KG1 (cell line): ENCODE measurements at regions not wholly inside any gene's neighbourhood (a gene's known extent, or its start where the extent isn't known, plus 50 kb on each side); places are given as distances from the start of the nearest gene placed in this dataset.
A peak's percentile ranks its signal among the peaks of the same experiment; 100 is the strongest.
"Not testable (repeated sequence)": the region's sequence is repeated elsewhere in the genome, so short reads cannot be mapped to it uniquely, and the experiment has no call there.

Source experiments
- DNase-seq: peaks from one replicate; lab custom pipeline; 2025; lab: John Stamatoyannopoulos, UW

DNA sequence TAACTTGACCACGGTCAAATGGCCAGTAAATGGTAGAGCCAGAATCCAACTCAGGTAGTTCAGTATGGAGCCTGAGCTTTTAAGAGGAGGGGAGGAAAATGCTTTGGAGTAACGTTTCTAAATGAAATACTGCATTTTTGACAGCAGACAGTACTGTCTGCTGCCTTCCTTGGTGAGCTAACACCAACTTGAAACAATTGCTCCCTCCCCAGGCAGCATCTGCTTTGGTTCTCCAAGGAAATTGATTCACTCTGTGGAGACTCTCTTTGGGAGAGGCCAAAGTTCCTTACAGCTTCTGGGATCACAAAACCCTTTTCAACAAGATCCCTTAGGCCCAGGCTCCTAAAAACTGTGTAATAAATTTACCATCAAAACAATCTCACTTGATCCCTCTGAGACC is 75.2 kb upstream of the SSBP2 start:
- DNase-seq: no peak

DNA sequence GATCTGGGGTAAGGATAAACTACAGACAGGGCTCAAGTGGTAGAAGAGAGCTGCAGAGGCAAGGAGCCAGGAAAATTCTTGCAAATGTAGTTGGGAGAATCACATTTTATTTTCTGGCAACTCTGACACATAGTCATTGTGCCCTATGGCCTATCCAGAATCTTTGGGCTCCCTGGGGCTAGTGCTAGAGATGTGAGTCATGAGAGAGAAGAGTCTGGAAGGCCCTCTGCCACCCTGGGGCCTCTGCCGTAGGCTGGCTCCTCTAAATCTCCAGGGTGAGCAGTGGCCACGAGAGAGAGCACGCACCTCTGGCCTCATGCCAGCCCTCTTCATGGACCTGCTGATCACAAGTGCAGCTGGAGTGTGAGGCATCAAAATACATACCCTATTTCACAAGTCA is 74.3 kb upstream of the SSBP2 start:
- no peak for DNase-seq

DNA sequence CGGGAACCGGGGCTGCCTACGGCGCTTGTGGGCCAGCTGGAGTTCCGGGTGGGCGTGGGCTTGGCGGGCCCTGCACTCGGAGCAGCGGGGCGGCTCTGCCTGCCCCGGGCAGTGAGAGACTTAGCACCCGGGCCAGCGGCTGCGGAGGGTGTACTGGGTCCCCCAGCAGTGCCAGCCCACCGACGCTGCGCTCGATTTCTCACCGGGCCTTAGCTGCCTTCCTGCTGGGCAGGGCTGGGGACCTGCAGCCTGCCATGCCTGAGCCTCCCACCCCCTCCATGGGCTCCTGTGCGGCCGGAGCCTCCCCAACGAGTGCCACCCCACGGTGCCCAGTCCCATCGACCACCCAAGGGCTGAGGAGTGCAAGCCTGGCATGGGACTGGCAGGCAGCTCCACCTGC is 72.8 kb upstream of the SSBP2 start:
- DNase-seq: not testable (repeated sequence)

DNA sequence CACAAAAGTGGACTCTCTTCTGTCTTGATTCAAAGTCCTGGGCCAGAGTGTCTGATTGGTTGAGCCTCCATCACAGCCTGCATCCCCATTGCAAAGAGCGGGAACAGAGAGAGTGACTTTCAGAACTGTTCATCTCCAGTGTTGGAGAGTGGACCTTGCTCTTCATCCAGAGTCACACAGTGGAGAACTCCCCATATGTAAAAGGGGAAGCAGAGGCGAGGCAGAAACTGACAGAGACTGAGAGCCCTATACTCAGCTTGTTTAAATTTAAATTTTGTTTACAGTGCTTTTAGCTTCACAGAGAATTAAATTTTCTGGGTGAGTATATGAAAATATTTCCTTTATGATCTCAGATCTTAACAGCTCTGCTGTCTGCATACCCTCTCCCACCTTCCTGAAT is 70.0 kb upstream of the SSBP2 start:
- no peak for DNase-seq

DNA sequence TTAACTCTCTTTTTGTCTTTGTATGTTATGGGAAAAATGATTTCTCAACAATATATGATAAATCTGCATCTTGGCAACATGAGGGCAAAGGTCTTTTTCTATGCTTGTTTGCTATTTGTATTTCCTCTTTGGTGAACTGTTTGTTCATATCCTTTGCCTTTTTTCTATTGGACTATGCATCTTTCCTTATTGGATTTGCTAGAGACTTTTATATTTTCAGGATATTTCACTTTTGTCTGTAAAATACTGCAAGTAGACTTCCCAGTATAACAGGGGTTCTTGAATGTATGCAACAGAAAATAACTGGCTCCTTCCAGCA is 69.4 kb upstream of the SSBP2 start:
- DNase-seq: no peak

DNA sequence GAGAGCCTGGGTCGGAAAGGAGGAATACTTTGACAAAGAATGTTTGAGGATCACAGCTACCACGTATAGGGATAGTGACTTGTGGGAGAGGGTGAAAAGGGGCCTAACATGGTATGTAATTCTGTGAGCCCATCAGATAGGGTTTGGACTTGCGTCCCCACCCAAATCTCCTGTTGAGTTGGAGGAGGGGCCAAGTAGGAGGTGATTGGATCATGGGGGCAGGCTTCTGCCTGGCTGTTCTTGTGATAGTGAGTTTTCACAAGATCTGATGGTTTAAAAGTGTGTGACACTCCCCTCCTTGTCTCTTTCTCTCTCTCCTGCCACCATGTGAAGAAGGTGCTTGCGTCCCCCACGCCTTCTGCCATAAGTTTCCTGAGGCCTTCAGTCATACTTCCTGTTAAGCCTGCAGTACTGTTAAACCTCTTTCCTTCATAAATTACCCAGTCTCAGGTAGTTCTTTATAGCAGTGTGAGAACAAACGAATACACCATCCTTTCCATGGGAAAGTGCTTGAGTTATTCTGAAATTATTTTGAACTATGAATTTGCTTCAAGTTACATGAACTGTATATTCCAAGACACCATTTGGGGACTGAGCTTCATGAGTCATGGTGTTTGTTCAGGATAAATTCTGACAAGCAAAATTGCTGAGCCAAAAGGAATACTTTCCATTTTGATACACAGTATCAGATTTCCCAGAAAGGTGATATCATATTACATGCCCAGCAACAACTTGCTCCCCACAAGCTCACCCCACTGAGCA is 68.8 kb upstream of the SSBP2 start:
- peak; percentile 58 for DNase-seq

DNA sequence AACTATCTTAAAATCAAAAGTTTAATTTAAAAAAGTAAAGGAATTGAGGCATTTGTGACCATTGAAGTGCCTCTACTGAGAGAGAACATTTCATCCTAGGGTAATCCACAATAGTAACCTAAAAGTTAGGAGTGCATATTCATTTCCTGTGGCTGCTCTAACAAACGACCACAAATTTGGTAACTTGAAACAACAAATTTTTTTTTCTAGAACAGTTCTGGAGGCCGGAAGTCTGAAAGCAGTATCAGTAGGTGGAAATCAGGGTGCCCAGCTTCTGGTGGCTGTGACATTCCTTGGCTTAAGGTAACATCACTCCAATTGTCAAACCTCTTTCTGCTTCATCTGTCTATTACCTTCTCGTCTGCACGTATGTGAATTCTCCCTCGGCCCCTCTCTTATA is 67.1 kb upstream of the SSBP2 start:
- DNase-seq: peak; percentile 66

DNA sequence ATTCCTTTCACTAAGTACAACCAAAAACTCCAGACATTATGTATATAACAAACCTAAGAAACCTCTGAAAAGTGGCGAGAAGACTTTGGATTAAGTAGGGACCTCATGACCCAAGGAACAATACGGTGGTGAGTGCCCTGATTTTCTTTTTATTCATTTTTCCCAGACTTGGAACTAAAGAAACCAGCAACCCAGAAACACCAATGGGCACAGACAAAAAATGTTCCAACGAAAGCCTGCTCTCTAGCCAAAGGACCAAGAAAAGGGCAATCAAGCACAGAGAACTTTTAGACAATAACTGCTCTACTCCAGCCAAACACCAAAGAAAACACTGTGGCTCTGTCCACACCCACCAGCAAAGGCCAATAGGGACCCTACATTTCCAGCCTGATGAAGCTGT is 66.2 kb upstream of the SSBP2 start:
- no peak for DNase-seq

DNA sequence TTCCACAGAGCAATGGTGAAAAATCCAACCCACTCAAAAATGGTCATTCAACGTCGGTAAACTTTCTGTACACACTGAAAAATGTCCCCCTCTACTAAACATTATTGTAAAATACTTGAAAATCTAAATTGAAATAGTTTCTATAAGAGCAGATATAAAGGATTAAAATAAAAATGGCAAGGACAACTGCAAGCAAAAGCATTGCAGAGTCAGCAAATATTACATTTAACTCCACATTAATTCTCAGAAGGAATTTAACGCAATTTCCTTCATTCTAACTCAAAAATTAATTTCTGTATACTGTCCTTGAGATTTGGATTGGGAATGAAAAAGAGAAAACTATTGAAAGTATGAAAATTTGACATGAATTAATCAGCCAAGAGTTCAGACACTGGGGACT is 64.4 kb upstream of the SSBP2 start:
- no peak for DNase-seq

DNA sequence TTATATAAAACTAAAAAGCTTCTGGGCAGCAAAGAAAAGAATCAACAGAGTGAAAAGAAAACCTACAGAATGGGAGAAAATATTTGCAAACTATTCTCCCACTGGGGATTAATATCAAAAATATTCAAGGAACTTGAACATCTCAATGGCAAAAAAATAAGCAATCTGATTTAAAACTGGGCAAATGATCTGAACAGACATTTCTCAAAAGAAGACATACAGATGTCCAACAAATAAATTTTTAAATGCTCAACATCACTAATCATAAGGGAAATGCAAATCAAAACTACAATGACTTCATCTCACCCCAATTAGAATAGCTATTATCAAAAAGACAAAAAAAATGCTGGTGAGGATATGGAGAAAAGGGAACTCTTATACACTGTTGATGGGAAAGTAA is 57.2 kb upstream of the SSBP2 start:
- no peak for DNase-seq

DNA sequence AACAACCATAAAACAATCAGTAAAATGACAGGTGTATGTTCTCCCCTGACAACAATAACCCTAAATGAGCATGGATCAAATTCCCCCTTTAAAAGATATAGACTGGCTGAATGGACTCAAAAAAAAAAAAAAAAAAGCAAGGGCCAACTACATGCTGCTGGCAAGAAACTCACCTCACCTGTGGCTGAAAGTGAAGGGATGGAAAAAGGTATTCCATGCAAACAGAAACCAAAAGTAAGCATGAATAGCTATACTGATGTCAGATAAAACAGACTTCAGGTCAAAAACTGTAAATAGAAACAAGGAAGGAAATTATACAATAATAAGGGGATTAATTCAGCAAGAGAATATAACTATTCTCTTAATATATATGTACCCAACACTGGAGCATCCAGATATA is 54.2 kb upstream of the SSBP2 start:
- DNase-seq: no peak

DNA sequence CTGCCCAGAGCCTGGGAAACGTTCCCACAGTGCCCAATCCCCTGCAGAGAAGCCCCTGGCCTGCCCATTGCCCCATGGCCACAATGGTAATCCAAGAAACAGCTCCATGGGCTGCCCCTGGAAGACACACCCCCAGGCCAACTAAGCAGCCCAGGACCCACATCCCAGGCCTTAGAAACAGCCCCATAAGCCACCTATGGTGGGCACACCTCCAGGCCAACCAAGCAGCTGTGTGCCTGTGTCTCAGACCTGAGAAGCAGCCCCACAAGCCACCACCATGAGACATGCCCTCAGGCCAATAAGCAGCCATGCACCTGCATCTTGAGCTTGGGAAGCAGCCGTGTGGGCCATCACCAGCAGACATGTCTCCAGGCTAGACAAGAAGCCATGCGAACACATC is 52.9 kb upstream of the SSBP2 start:
- no peak for DNase-seq

DNA sequence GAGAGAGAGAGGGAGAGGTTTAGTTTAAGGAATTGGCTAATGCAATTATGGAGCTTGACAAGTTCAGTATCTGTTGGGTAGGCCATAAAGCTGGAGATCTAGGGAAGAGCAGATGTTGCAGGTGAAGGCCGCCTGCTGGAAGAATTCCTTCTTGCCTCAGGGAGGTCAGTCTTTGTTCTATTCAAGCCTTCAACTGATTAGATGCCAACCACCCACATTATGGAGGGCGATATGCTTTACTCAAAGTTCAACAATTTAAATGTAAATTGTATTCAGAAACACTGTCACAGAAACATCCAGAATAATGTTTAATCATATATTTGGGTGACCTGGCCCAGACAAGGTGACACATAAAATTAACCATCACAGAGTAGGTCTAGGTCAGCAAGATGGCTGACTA is 51.7 kb upstream of the SSBP2 start:
- DNase-seq: no peak

DNA sequence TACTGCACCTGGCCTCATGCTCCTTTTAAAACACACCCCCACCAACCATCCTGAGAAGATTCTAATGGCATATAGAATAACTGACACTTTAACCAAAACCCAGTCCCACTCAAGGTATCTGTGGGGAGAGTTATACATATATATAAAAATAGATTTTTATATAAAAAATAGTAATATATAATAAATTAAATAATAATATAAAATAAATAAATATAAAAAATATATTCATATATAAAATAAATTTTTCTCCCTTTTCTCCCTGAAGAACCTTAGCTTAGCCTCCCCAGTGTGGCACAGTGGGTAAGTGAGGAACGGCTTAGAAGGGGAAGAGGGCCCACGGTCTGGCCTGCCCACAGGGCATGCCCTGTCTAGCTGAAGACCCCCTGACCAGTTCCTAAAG is 51.1 kb upstream of the SSBP2 start:
- DNase-seq: no peak

DNA sequence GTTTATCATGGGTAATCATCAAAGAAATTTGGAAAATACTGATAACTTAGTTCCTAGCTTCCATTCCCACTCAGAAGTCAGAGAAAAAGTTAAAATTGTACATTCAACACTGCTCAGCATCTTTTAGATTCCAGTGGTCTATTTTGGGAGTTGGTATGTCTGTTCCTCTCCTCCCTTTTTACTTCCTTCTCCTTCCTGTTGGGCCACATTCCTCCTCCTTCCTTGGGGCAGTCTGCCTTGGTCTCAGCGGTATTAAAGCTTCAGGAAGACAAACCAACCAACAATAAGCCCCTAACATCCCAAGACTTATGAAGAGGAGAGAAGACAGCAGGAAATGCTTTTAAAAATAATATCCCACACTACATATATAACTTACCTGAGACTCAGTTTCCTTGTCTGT is 49.9 kb upstream of the SSBP2 start:
- no peak for DNase-seq
